Astrocyte of the cerebellum (primary cell): ENCODE measurements at regions not wholly inside any gene's neighbourhood (a gene's known extent, or its start where the extent isn't known, plus 50 kb on each side); places are given as distances from the start of the nearest gene placed in this dataset.

Experiments used
- DNase-seq: peaks from one replicate; pipeline ENCODE4 v3.0.0-alpha.2; 2011; ENCODE audit warnings: low read depth
- H3K4me3 ChIP-seq: 2 replicates; pipeline ENCODE4 v1.5.1; 2011; ENCODE audit warnings: mild to moderate bottlenecking, low read depth, low read length, moderate library complexity
- CTCF ChIP-seq: IDR thresholded peaks from 2 replicates; pipeline ENCODE4 v1.5.1; 2012; ENCODE audit warnings: low read length, low read depth, moderate library complexity, mild to moderate bottlenecking; ENCODE audit errors: missing control alignments
- in situ Hi-C: cut with HindIII; loops from 2 replicates; pipeline ENCODE4 v1.10.0; 2017; ENCODE audit warnings: low sequenced_read_pairs

- in situ Hi-C loops: loop anchor here (25.0 kb wide), 1 partner anchor 229 kb away; the partner anchor contains the start of gene TTF2
- no peak for DNase-seq
- no peak for TF ChIP-seq CTCF
- no peak overlapping the region for H3K4me3 ChIP-seq
Measured at GRCh38 chr1:117290890-117291289, 76.4 kb upstream of the MAN1A2 start.

- no peak overlapping the region for H3K4me3 ChIP-seq
- in situ Hi-C loops: loop anchor here (25.0 kb wide), 1 partner anchor 227 kb away; the partner anchor contains the start of gene TTF2
- DNase-seq: no peak
- TF ChIP-seq CTCF: no peak
Measured at GRCh38 chr1:117289316-117289870, 77.9 kb upstream of the MAN1A2 start.

- in situ Hi-C loops: loop anchor here (25.0 kb wide), 1 partner anchor 224 kb away; the partner anchor contains the start of gene TTF2
- no peak for DNase-seq
- H3K4me3 ChIP-seq: no peak overlapping the region
- no peak for TF ChIP-seq CTCF
Measured at GRCh38 chr1:117286562-117286961, 75.8 kb upstream of the VTCN1 start.

GRCh38 chr1:117286145-117286544 is 75.4 kb upstream of the VTCN1 start:
- no peak overlapping the region for H3K4me3 ChIP-seq
- DNase-seq: no peak
- no peak for TF ChIP-seq CTCF
- in situ Hi-C loops: loop anchor here (25.0 kb wide), 1 partner anchor 224 kb away; the partner anchor contains the start of gene TTF2

GRCh38 chr1:117284399-117285215 is 73.9 kb upstream of the VTCN1 start:
- peak; percentile 61 for TF ChIP-seq CTCF

GRCh38 chr1:117278531-117278930 is 67.8 kb upstream of the VTCN1 start:
- DNase-seq: no peak
- no peak for TF ChIP-seq CTCF
- in situ Hi-C loops: loop anchor here (25.0 kb wide), 1 partner anchor 216 kb away; the partner anchor contains the start of gene TTF2
- H3K4me3 ChIP-seq: no peak overlapping the region

More at GRCh38 chr1:117284399-117285215, 73.9 kb upstream of the VTCN1 start:
- peak; percentile 61 for DNase-seq
- no peak overlapping the region for H3K4me3 ChIP-seq
- in situ Hi-C loops: loop anchor here (25.0 kb wide), 1 partner anchor 222 kb away; the partner anchor contains the start of gene TTF2
